Natural killer cell (primary cell): ENCODE measurements at regions not wholly inside any gene's neighbourhood (a gene's known extent, or its start where the extent isn't known, plus 50 kb on each side); places are given as distances from the start of the nearest gene placed in this dataset.

Source experiments
- ATAC-seq, 3 donors: fragments of 150-1000 bp in 2 of 3; fragments of 200-7000 bp in 1 of 3; cut with Tn5 transposase; 1 replicate in 1 of 3; 2 replicates in 2 of 3; pipeline ENCODE4 v1.10.0; 2021; ENCODE audit warnings: mild to moderate bottlenecking in 2 of 3, moderate library complexity in 2 of 3
- DNase-seq, 2 donors: peaks; one replicate each; pipeline versions ENCODE4 v3.0.0 to v3.0.0-alpha.2; 2013 to 2021; ENCODE audit warnings: mixed read lengths in 1 of 2
- H3K27ac ChIP-seq: one replicate; pipeline ENCODE4 v1.5.1; 2013; ENCODE audit warnings: mild to moderate bottlenecking, low read length
- H3K27me3 ChIP-seq: one replicate; pipeline ENCODE4 v1.6.1; 2013; ENCODE audit warnings: low read length; ENCODE audit not compliant: control insufficient read depth, insufficient read depth
- H3K36me3 ChIP-seq: one replicate; pipeline ENCODE4 v1.6.1; 2013; ENCODE audit warnings: low read length; ENCODE audit not compliant: control insufficient read depth, insufficient read depth
- H3K4me1 ChIP-seq: one replicate; pipeline ENCODE4 v1.6.1; 2013; ENCODE audit warnings: low read length; ENCODE audit not compliant: control insufficient read depth, insufficient read depth
- H3K4me3 ChIP-seq: one replicate; pipeline ENCODE4 v1.5.1; 2013; ENCODE audit warnings: low read length
- H3K9me3 ChIP-seq: one replicate; pipeline ENCODE4 v1.6.1; 2013; ENCODE audit warnings: low read length; ENCODE audit not compliant: control insufficient read depth, insufficient read depth
- H3K27ac Mint-ChIP-seq, 2 donors: one replicate each; pipeline ENCODE4 v1.8.0; 2022; ENCODE audit warnings: mild to moderate bottlenecking in 2 of 2, mixed read lengths in 2 of 2, moderate library complexity in 1 of 2
- H3K27me3 Mint-ChIP-seq, 2 donors: one replicate each; pipeline ENCODE4 v1.8.0; 2022; ENCODE audit warnings: low read depth in 2 of 2, mixed read lengths in 2 of 2
- H3K36me3 Mint-ChIP-seq: one replicate; pipeline ENCODE4 v1.8.0; 2022; ENCODE audit warnings: mixed read lengths
- H3K4me1 Mint-ChIP-seq, 2 donors: one replicate each; pipeline ENCODE4 v1.8.0; 2022; ENCODE audit warnings: mixed read lengths in 2 of 2
- H3K4me3 Mint-ChIP-seq: one replicate; pipeline ENCODE4 v1.8.0; 2022; ENCODE audit warnings: mild to moderate bottlenecking, moderate library complexity, mixed read lengths
- H3K9me3 Mint-ChIP-seq, 2 donors: one replicate each; pipeline ENCODE4 v1.8.0; 2022; ENCODE audit warnings: mixed read lengths in 2 of 2
- WGBS: methylation state at CpG from one replicate; pipeline ENCODE4 v1.1.7; 2013; ENCODE audit warnings: missing lambda C conversion rate; ENCODE audit not compliant: insufficient coverage; 5-methylcytosine and 5-hydroxymethylcytosine counted together
- intact Hi-C: fragments of 100-400 bp; cut with micrococcal nuclease; formaldehyde crosslinking; loops from one replicate; pipeline ENCODE4 v1.14.2; 2022
- TF ChIP-seq, protein P1 (sequence below): fragments of 200-600 bp; IDR thresholded peaks from one replicate; pipeline ENCODE4 v1.8.0; 2022; ENCODE audit warnings: antibody characterized with exemption

DNA sequence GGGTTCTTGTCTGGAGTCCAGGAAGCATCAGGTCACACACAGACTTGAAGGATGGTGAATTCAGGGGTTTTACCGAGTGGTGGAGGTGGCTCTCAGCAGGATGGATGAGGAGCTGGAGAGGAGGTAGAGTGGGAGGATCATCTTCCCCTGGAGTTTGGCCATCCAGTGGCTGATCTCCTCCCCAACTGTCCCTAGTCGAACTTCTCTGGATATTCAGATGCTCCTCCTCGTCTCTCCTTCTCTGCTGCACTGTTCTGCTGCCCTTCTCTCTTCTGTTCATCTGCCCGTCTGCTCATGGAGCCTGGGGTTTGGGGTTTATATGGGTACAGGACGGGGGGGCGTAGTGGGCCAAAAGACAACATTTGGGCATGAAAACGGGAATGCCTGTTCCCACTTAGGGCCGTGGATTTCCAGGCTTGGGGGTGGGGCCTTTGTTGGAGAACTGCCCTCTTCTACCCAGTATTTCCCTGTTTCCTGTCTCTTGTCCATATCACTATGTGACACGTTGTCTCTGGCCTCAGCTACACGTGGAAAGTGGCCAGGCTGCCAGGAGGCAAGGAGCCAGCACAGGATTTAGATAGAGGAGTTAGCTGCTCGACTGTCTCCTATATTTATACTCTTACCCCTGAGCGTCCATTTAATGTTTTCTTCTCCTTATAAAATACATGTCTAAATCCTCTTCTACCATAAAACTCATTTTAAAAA is 76.7 kb downstream of the SIPA1L2 start:
- Mint-ChIP-seq H3K36me3 (no peaks in the 10 kb centered on the region), H3K27ac (no peak overlapping the region), H3K9me3 (no peaks in the 10 kb centered on the region), H3K4me3 (no peak overlapping the region), H3K4me1 (peaks cover 0 to 4% of the 10 kb centered on the region in 2 donors), H3K27me3 (peaks cover 23 to 74% of the 10 kb centered on the region in 2 donors)
- Histone ChIP-seq H3K36me3 (no peaks in the 10 kb centered on the region), H3K27ac (no peak overlapping the region), H3K4me3 (no peak overlapping the region), H3K27me3 (no peaks in the 10 kb centered on the region), H3K4me1 (no peaks in the 10 kb centered on the region), H3K9me3 (no peaks in the 10 kb centered on the region)
- TF ChIP-seq, protein P1, sequence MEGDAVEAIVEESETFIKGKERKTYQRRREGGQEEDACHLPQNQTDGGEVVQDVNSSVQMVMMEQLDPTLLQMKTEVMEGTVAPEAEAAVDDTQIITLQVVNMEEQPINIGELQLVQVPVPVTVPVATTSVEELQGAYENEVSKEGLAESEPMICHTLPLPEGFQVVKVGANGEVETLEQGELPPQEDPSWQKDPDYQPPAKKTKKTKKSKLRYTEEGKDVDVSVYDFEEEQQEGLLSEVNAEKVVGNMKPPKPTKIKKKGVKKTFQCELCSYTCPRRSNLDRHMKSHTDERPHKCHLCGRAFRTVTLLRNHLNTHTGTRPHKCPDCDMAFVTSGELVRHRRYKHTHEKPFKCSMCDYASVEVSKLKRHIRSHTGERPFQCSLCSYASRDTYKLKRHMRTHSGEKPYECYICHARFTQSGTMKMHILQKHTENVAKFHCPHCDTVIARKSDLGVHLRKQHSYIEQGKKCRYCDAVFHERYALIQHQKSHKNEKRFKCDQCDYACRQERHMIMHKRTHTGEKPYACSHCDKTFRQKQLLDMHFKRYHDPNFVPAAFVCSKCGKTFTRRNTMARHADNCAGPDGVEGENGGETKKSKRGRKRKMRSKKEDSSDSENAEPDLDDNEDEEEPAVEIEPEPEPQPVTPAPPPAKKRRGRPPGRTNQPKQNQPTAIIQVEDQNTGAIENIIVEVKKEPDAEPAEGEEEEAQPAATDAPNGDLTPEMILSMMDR = no peak
- ATAC-seq (no peak), DNase-seq (no peak)
- intact Hi-C loops = no loop called here
- 83% methylated on average over 11 of the region's 12 CpGs for WGBS

DNA sequence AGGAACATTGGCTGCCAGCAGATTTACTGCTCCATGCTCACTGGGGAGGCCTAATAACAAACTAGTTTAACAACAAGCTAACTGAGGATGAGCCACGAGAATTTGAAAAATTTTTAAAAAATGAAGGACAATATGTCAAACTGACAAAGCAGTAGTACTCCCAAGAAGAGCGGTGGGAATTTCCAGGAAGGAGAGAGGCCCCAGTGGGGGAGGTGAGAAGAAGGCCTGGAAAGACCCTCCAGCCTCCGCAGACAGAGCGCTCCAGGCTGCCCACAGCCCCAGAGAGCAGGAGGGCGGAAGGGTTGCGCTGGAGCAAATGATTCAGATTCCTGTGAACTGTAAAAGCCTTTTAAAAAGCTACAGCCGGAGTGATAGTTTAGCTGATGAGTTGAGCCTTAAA is 78.5 kb downstream of the SIPA1L2 start:
- H3K27ac Mint-ChIP-seq = no peak overlapping the region
- DNase-seq = no peak
- 94% methylated on average over 7 of the region's 7 CpGs for WGBS
- Histone ChIP-seq H3K27ac (no peak overlapping the region), H3K36me3 (no peaks in the 10 kb centered on the region), H3K4me1 (no peaks in the 10 kb centered on the region), H3K4me3 (no peak overlapping the region), H3K9me3 (no peaks in the 10 kb centered on the region), H3K27me3 (no peaks in the 10 kb centered on the region)
- no peaks in the 10 kb centered on the region for H3K4me1 Mint-ChIP-seq
- H3K36me3 Mint-ChIP-seq = no peaks in the 10 kb centered on the region
- TF ChIP-seq, protein P1 = no peak
- H3K9me3 Mint-ChIP-seq = no peaks in the 10 kb centered on the region
- intact Hi-C loops = no loop called here
- no peak for ATAC-seq
- H3K27me3 Mint-ChIP-seq = peaks cover 26 to 76% of the 10 kb centered on the region in 2 donors
- no peak overlapping the region for H3K4me3 Mint-ChIP-seq

DNA sequence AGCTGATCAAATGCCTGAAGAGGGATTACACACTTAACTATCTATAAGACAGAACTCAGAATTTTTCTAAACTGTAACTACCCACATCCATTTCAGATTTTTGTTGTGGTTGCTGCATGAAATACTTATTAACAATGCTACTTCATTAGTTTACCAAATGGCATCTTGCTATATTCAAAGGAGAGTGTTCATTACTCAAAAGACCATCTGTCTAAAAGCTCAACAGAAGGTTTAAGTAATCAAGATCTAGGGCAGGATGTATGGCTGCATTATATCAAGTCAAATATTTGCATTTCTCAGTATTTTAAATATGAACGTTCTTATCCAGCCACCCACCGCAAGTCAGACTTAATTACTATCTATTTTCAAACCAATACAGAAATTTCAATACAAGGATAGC is 79.9 kb downstream of the SIPA1L2 start:
- TF ChIP-seq, protein P1 = no peak
- 92% methylated on average over 2 of the region's 2 CpGs for WGBS
- Mint-ChIP-seq H3K36me3 (no peaks in the 10 kb centered on the region), H3K27me3 (peaks cover 25 to 69% of the 10 kb centered on the region in 2 donors), H3K9me3 (no peaks in the 10 kb centered on the region), H3K4me1 (no peaks in the 10 kb centered on the region), H3K27ac (no peak overlapping the region), H3K4me3 (no peak overlapping the region)
- DNase-seq (no peak), ATAC-seq (no peak)
- H3K36me3 ChIP-seq = no peaks in the 10 kb centered on the region
- H3K9me3 ChIP-seq = no peaks in the 10 kb centered on the region
- H3K4me3 ChIP-seq = no peak overlapping the region
- H3K4me1 ChIP-seq = no peaks in the 10 kb centered on the region
- H3K27ac ChIP-seq = no peak overlapping the region
- intact Hi-C loops = no loop called here
- no peaks in the 10 kb centered on the region for H3K27me3 ChIP-seq

DNA sequence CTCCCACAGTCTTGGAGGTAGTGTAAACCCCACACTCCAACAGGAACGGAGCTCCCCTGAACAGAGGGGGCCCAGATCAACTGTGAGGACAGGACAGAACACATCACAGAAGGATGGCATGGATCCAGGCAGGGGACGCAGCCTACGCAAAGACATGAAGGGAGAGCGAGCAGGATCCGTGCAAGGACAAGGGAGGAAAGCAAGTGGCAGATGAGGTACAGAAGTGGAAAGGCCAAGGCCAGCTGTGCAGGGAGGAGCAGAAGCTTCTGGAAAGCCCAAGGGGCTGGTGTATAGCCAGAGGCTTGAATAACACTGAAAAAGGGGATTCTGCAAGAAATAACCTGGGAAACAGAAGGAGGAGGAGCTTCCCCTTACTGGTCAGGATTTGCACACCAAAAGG is 81.2 kb downstream of the SIPA1L2 start:
- no peaks in the 10 kb centered on the region for H3K27me3 ChIP-seq
- intact Hi-C loops = no loop called here
- 96% methylated on average over 5 of the region's 5 CpGs for WGBS
- Mint-ChIP-seq H3K4me1 (no peaks in the 10 kb centered on the region), H3K27ac (no peak overlapping the region), H3K9me3 (no peaks in the 10 kb centered on the region), H3K36me3 (no peaks in the 10 kb centered on the region), H3K4me3 (no peak overlapping the region), H3K27me3 (peaks cover 24 to 60% of the 10 kb centered on the region in 2 donors)
- H3K27ac ChIP-seq = no peak overlapping the region
- DNase-seq = no peak
- no peak overlapping the region for H3K4me3 ChIP-seq
- no peak for ATAC-seq
- no peaks in the 10 kb centered on the region for H3K4me1 ChIP-seq
- no peaks in the 10 kb centered on the region for H3K9me3 ChIP-seq
- TF ChIP-seq, protein P1 = no peak
- H3K36me3 ChIP-seq = no peaks in the 10 kb centered on the region
